ENCODE measurements at regions not wholly inside any gene's neighbourhood (a gene's known extent, or its start where the extent isn't known, plus 50 kb on each side); places are given as distances from the start of the nearest gene placed in this dataset.

- ATAC-seq (no peak), DNase-seq (no peak)
- Histone ChIP-seq H3K27ac (no peak overlapping the region), H3K9me3 (no peaks in the 10 kb centered on the region), H3K4me3 (no peak overlapping the region), H3K4me1 (no peaks in the 10 kb centered on the region), H3K36me3 (no peaks in the 10 kb centered on the region), H3K27me3 (no peaks in the 10 kb centered on the region)
- intact Hi-C loops (cut with DNase I): no loop called here
- TF ChIP-seq CTCF (IDR thresholded peaks at IDR 0.05): no peak
Observed at GRCh38 chr7:13508586-13508985, 480.9 kb downstream of the ETV1 start.

- no peaks in the 10 kb centered on the region for H3K36me3 ChIP-seq
- H3K9me3 ChIP-seq: no peaks in the 10 kb centered on the region
- ATAC-seq (no peak), DNase-seq (no peak)
- no peak for TF ChIP-seq CTCF (IDR thresholded peaks at IDR 0.05)
- no peak overlapping the region for H3K4me3 ChIP-seq
- intact Hi-C loops (cut with DNase I): no loop called here
- H3K4me1 ChIP-seq: peaks cover 5% of the 10 kb centered on the region
- no peaks in the 10 kb centered on the region for H3K27me3 ChIP-seq
- no peak overlapping the region for H3K27ac ChIP-seq
Observed at GRCh38 chr7:13518738-13519137, 470.7 kb downstream of the ETV1 start.

GRCh38 chr7:13524076-13524475 lies 465.4 kb downstream of the ETV1 start:
- H3K4me1 ChIP-seq: peaks cover 5% of the 10 kb centered on the region
- DNase-seq (no peak), ATAC-seq (no peak)
- H3K9me3 ChIP-seq: no peaks in the 10 kb centered on the region
- H3K4me3 ChIP-seq: no peak overlapping the region
- intact Hi-C loops (cut with DNase I): no loop called here
- no peak for TF ChIP-seq CTCF (IDR thresholded peaks at IDR 0.05)
- no peaks in the 10 kb centered on the region for H3K36me3 ChIP-seq
- H3K27ac ChIP-seq: no peak overlapping the region
- no peaks in the 10 kb centered on the region for H3K27me3 ChIP-seq

GRCh38 chr7:13532028-13532753 lies 457.3 kb downstream of the ETV1 start:
- H3K36me3 ChIP-seq: no peaks in the 10 kb centered on the region
- no peak overlapping the region for H3K27ac ChIP-seq
- ATAC-seq: no peak
- no peaks in the 10 kb centered on the region for H3K27me3 ChIP-seq
- TF ChIP-seq CTCF (IDR thresholded peaks at IDR 0.05): no peak
- no peaks in the 10 kb centered on the region for H3K4me1 ChIP-seq
- no peaks in the 10 kb centered on the region for H3K9me3 ChIP-seq
- intact Hi-C loops (cut with DNase I): no loop called here
- no peak overlapping the region for H3K4me3 ChIP-seq
- no peak for DNase-seq

- no peaks in the 10 kb centered on the region for H3K9me3 ChIP-seq
- H3K4me3 ChIP-seq: no peak overlapping the region
- H3K27ac ChIP-seq: no peak overlapping the region
- intact Hi-C loops (cut with DNase I): no loop called here
- H3K36me3 ChIP-seq: no peaks in the 10 kb centered on the region
- ATAC-seq (no peak), DNase-seq (no peak)
- no peak for TF ChIP-seq CTCF (IDR thresholded peaks at IDR 0.05)
- no peaks in the 10 kb centered on the region for H3K4me1 ChIP-seq
- H3K27me3 ChIP-seq: no peaks in the 10 kb centered on the region
Observed at GRCh38 chr7:13538669-13539068, 450.8 kb downstream of the ETV1 start.

- TF ChIP-seq CTCF (IDR thresholded peaks at IDR 0.05): no peak
- no peak overlapping the region for H3K4me3 ChIP-seq
- no peak for ATAC-seq
- no peaks in the 10 kb centered on the region for H3K4me1 ChIP-seq
- H3K27ac ChIP-seq: no peak overlapping the region
- no peaks in the 10 kb centered on the region for H3K36me3 ChIP-seq
- no peaks in the 10 kb centered on the region for H3K9me3 ChIP-seq
- no peak for DNase-seq
- intact Hi-C loops (cut with DNase I): no loop called here
- H3K27me3 ChIP-seq: no peaks in the 10 kb centered on the region
Observed at GRCh38 chr7:13540429-13540828, 449.0 kb downstream of the ETV1 start.

Data from upper lobe of right lung (tissue), 1 donor.